ENCODE measurements at regions not wholly inside any gene's neighbourhood (a gene's known extent, or its start where the extent isn't known, plus 50 kb on each side); places are given as distances from the start of the nearest gene placed in this dataset.

- H3K9me2 ChIP-seq (replicated peaks; ENCODE audit: insufficient read depth, low read length) = no peaks in the 10 kb centered on the region
- no peaks in the 10 kb centered on the region for H3K79me2 ChIP-seq (ENCODE audit: low read length)
- no peak overlapping the region for H3K9ac ChIP-seq (ENCODE audit: low read length)
- H3K36me3 ChIP-seq (replicated peaks; ENCODE audit: insufficient read depth, low read length) = no peaks in the 10 kb centered on the region
- no peaks in the 10 kb centered on the region for H3K9me3 ChIP-seq (replicated peaks; ENCODE audit: insufficient read depth, low read length)
- H3K4me2 ChIP-seq (ENCODE audit: low read depth, low read length) = no peak overlapping the region
- no peak overlapping the region for H2AFZ ChIP-seq (ENCODE audit: low read length)
- no peak overlapping the region for H3K27ac ChIP-seq (ENCODE audit: low read length)
- H4K20me1 ChIP-seq (ENCODE audit: insufficient read depth, low read length) = no peaks in the 10 kb centered on the region
- no peaks in the 10 kb centered on the region for H3K27me3 ChIP-seq (replicated peaks; ENCODE audit: insufficient read depth, low read length)
- TF ChIP-seq EZH2phosphoT487 (IDR thresholded peaks at IDR 0.05; ENCODE audit: low read length) = no peak
- no peak for TF ChIP-seq CTCF (IDR thresholded peaks at IDR 0.05; ENCODE audit: low read length)
- TF ChIP-seq EZH2 (optimal IDR thresholded peaks at IDR 0.05; ENCODE audit: low read depth, low read length) = no peak
- no peak for DNase-seq
- no peaks in the 10 kb centered on the region for H3K4me1 ChIP-seq (ENCODE audit: low read length)
- no peaks in the 10 kb centered on the region for H3F3A ChIP-seq (ENCODE audit: insufficient read depth, low read length)
- H3K4me3 ChIP-seq (ENCODE audit: low read length) = no peak overlapping the region
Observed at GRCh38 chr2:104758199-104758620, 95.7 kb upstream of the POU3F3 start.

GRCh38 chr2:104762031-104762430, 91.9 kb upstream of the POU3F3 start:
- Histone ChIP-seq H3K27me3 (replicated peaks; ENCODE audit: insufficient read depth, low read length) (no peaks in the 10 kb centered on the region), H3K9ac (ENCODE audit: low read length) (no peak overlapping the region), H3K27ac (ENCODE audit: low read length) (no peak overlapping the region), H3K4me1 (ENCODE audit: low read length) (no peaks in the 10 kb centered on the region), H2AFZ (ENCODE audit: low read length) (no peak overlapping the region), H3K9me3 (replicated peaks; ENCODE audit: insufficient read depth, low read length) (no peaks in the 10 kb centered on the region), H4K20me1 (ENCODE audit: insufficient read depth, low read length) (no peaks in the 10 kb centered on the region), H3K9me2 (replicated peaks; ENCODE audit: insufficient read depth, low read length) (no peaks in the 10 kb centered on the region), H3F3A (ENCODE audit: insufficient read depth, low read length) (no peaks in the 10 kb centered on the region), H3K36me3 (replicated peaks; ENCODE audit: insufficient read depth, low read length) (no peaks in the 10 kb centered on the region), H3K4me2 (ENCODE audit: low read depth, low read length) (no peak overlapping the region), H3K79me2 (ENCODE audit: low read length) (no peaks in the 10 kb centered on the region), H3K4me3 (ENCODE audit: low read length) (no peak overlapping the region)
- DNase-seq = no peak
- TF ChIP-seq EZH2phosphoT487 (IDR thresholded peaks at IDR 0.05; ENCODE audit: low read length) = no peak
- TF ChIP-seq EZH2 (optimal IDR thresholded peaks at IDR 0.05; ENCODE audit: low read depth, low read length) = no peak
- TF ChIP-seq CTCF (IDR thresholded peaks at IDR 0.05; ENCODE audit: low read length) = no peak

GRCh38 chr2:104766683-104767082, 87.2 kb upstream of the POU3F3 start:
- Histone ChIP-seq H3K27me3 (replicated peaks; ENCODE audit: insufficient read depth, low read length) (no peaks in the 10 kb centered on the region), H3K9me3 (replicated peaks; ENCODE audit: insufficient read depth, low read length) (no peaks in the 10 kb centered on the region), H3K4me1 (ENCODE audit: low read length) (no peaks in the 10 kb centered on the region), H3K9me2 (replicated peaks; ENCODE audit: insufficient read depth, low read length) (no peaks in the 10 kb centered on the region), H2AFZ (ENCODE audit: low read length) (no peak overlapping the region), H3F3A (ENCODE audit: insufficient read depth, low read length) (no peaks in the 10 kb centered on the region), H3K4me2 (ENCODE audit: low read depth, low read length) (no peak overlapping the region), H3K4me3 (ENCODE audit: low read length) (no peak overlapping the region), H3K9ac (ENCODE audit: low read length) (no peak overlapping the region), H3K79me2 (ENCODE audit: low read length) (no peaks in the 10 kb centered on the region), H3K27ac (ENCODE audit: low read length) (no peak overlapping the region), H4K20me1 (ENCODE audit: insufficient read depth, low read length) (no peaks in the 10 kb centered on the region), H3K36me3 (replicated peaks; ENCODE audit: insufficient read depth, low read length) (no peaks in the 10 kb centered on the region)
- DNase-seq = no peak
- TF ChIP-seq EZH2phosphoT487 (IDR thresholded peaks at IDR 0.05; ENCODE audit: low read length) = no peak
- TF ChIP-seq EZH2 (optimal IDR thresholded peaks at IDR 0.05; ENCODE audit: low read depth, low read length) = no peak
- no peak for TF ChIP-seq CTCF (IDR thresholded peaks at IDR 0.05; ENCODE audit: low read length)

Data from MM.1S (cell line).